Loucy (cell line): ENCODE measurements at regions not wholly inside any gene's neighbourhood (a gene's known extent, or its start where the extent isn't known, plus 50 kb on each side); places are given as distances from the start of the nearest gene placed in this dataset.

Experiments
- H2AFZ ChIP-seq: fragments of 200-600 bp; sonication (generic); 2 replicates; pipeline ENCODE4 v1.6.0; 2016; ENCODE audit warnings: antibody characterized with exemption, mild to moderate bottlenecking, low read length, moderate library complexity
- H3F3A ChIP-seq: fragments of 200-600 bp; 2 replicates; pipeline ENCODE4 v1.6.0; 2016; ENCODE audit warnings: antibody characterized with exemption, low read depth, mild to moderate bottlenecking
- H3K27me3 ChIP-seq: fragments of 200-600 bp; sonication (generic); 2 replicates; pipeline ENCODE4 v1.6.1; 2014; ENCODE audit warnings: low read length, mild to moderate bottlenecking; ENCODE audit not compliant: insufficient read depth, poor library complexity, severe bottlenecking
- H3K36me3 ChIP-seq: fragments of 200-600 bp; sonication (generic); 2 replicates; pipeline ENCODE4 v1.6.1; 2016; ENCODE audit warnings: low read length; ENCODE audit not compliant: insufficient read depth
- H3K4me1 ChIP-seq: fragments of 200-600 bp; sonication (generic); 2 replicates; pipeline ENCODE4 v1.5.1; 2014; ENCODE audit warnings: low read length, mild to moderate bottlenecking; ENCODE audit not compliant: insufficient read depth, poor library complexity, severe bottlenecking
- H3K4me2 ChIP-seq: fragments of 200-600 bp; sonication (generic); 2 replicates; pipeline ENCODE4 v1.6.0; 2014; ENCODE audit warnings: antibody characterized with exemption, low read length, low read depth, mild to moderate bottlenecking; ENCODE audit not compliant: poor library complexity, severe bottlenecking
- H3K4me3 ChIP-seq: fragments of 200-600 bp; sonication (generic); 2 replicates; pipeline ENCODE4 v1.5.1; 2014; ENCODE audit warnings: low read length, mild to moderate bottlenecking, mixed read lengths; ENCODE audit not compliant: poor library complexity, severe bottlenecking
- H3K79me2 ChIP-seq: fragments of 200-600 bp; sonication (generic); 2 replicates; pipeline ENCODE4 v1.6.1; 2014; ENCODE audit warnings: low read length; ENCODE audit not compliant: insufficient read depth
- H3K9ac ChIP-seq: fragments of 200-600 bp; sonication (generic); 2 replicates; pipeline ENCODE4 v1.6.0; 2014; ENCODE audit warnings: mild to moderate bottlenecking, low read depth, low read length, moderate library complexity; ENCODE audit not compliant: poor library complexity, severe bottlenecking
- H3K9me2 ChIP-seq: fragments of 200-600 bp; sonication (generic); replicated peaks from 2 replicates; pipeline ENCODE4 v1.6.1; 2016; ENCODE audit warnings: low read depth, low read length, mixed read lengths
- H3K9me3 ChIP-seq: fragments of 200-600 bp; sonication (generic); 2 replicates; pipeline ENCODE4 v1.6.1; 2014; ENCODE audit warnings: mild to moderate bottlenecking, antibody characterized with exemption, low read length, low read depth; ENCODE audit not compliant: insufficient read depth
- H4K20me1 ChIP-seq: fragments of 200-600 bp; sonication (generic); 2 replicates; pipeline ENCODE4 v1.6.0; 2014; ENCODE audit warnings: antibody characterized with exemption, low read length, mild to moderate bottlenecking; ENCODE audit not compliant: insufficient read depth, poor library complexity, severe bottlenecking
- CTCF ChIP-seq: fragments of 200-600 bp; sonication (generic); conservative IDR thresholded peaks from 2 replicates; pipeline ENCODE4 v1.5.1; 2014; ENCODE audit warnings: mild to moderate bottlenecking, antibody characterized with exemption, low read length
- EZH2phosphoT487 ChIP-seq: fragments of 200-600 bp; IDR thresholded peaks from 2 replicates; pipeline ENCODE4 v1.6.1; 2018; ENCODE audit warnings: antibody characterized with exemption, mild to moderate bottlenecking, moderate library complexity, borderline replicate concordance

- Histone ChIP-seq H3F3A (no peaks in the 10 kb centered on the region), H3K4me1 (no peaks in the 10 kb centered on the region), H3K9ac (no peak overlapping the region), H3K4me3 (no peak overlapping the region), H3K79me2 (no peaks in the 10 kb centered on the region), H3K9me2 (no peaks in the 10 kb centered on the region), H4K20me1 (no peaks in the 10 kb centered on the region), H3K36me3 (no peaks in the 10 kb centered on the region), H2AFZ (no peak overlapping the region), H3K9me3 (peaks cover 12% of the 10 kb centered on the region; the same call in 1 of the 2 replicates), H3K27me3 (no peaks in the 10 kb centered on the region), H3K4me2 (no peak overlapping the region)
- no peak for TF ChIP-seq CTCF
- TF ChIP-seq EZH2phosphoT487: no peak
These were observed 136.7 kb downstream of the KDR start for GRCh38 chr4:54988655-54989054.

GRCh38 chr4:54986095-54986846 is 139.1 kb downstream of the KDR start:
- Histone ChIP-seq H3F3A (no peaks in the 10 kb centered on the region), H3K79me2 (no peaks in the 10 kb centered on the region), H2AFZ (no peak overlapping the region), H3K9me2 (no peaks in the 10 kb centered on the region), H3K9me3 (peaks cover 12% of the 10 kb centered on the region; the same call in 1 of the 2 replicates), H3K4me3 (no peak overlapping the region), H3K9ac (no peak overlapping the region), H3K4me2 (no peak overlapping the region), H3K4me1 (no peaks in the 10 kb centered on the region), H4K20me1 (no peaks in the 10 kb centered on the region), H3K27me3 (no peaks in the 10 kb centered on the region), H3K36me3 (no peaks in the 10 kb centered on the region)
- TF ChIP-seq CTCF (no peak), EZH2phosphoT487 (no peak)

- Histone ChIP-seq H3K4me3 (no peak overlapping the region), H3K4me2 (no peak overlapping the region), H2AFZ (no peak overlapping the region), H3K9me3 (no peaks in the 10 kb centered on the region), H3K36me3 (no peaks in the 10 kb centered on the region), H4K20me1 (no peaks in the 10 kb centered on the region), H3K9me2 (no peaks in the 10 kb centered on the region), H3K4me1 (no peaks in the 10 kb centered on the region), H3K79me2 (no peaks in the 10 kb centered on the region), H3K27me3 (no peaks in the 10 kb centered on the region), H3K9ac (no peak overlapping the region), H3F3A (no peaks in the 10 kb centered on the region)
- TF ChIP-seq CTCF (no peak), EZH2phosphoT487 (no peak)
These were observed 148.7 kb downstream of the KDR start for GRCh38 chr4:54976682-54977081.
